Neural cell (in vitro differentiated cells): ENCODE measurements at regions not wholly inside any gene's neighbourhood (a gene's known extent, or its start where the extent isn't known, plus 50 kb on each side); places are given as distances from the start of the nearest gene placed in this dataset.

Source experiments
- H2AFZ ChIP-seq: fragments of 200-600, 300-800 bp; sonication (generic), shearing (Covaris generic); 2 replicates; pipeline ENCODE4 v1.6.0; 2014; ENCODE audit warnings: low read depth, mild to moderate bottlenecking, antibody characterized with exemption, low read length, moderate library complexity
- H3F3A ChIP-seq: fragments of 200-600 bp; shearing (Covaris generic); 2 replicates; pipeline ENCODE4 v1.6.1; 2016; ENCODE audit warnings: mild to moderate bottlenecking, moderate library complexity, mixed read lengths, antibody characterized with exemption, low read length; ENCODE audit not compliant: insufficient read depth, poor library complexity, severe bottlenecking
- H3K27ac ChIP-seq: fragments of 200-600, 300-800 bp; sonication (generic), shearing (Covaris generic); 2 replicates; pipeline ENCODE4 v1.5.1; 2014; ENCODE audit warnings: mild to moderate bottlenecking, low read length, moderate library complexity
- H3K27me3 ChIP-seq: fragments of 300-800, 200-600 bp; sonication (generic), shearing (Covaris generic); 2 replicates; pipeline ENCODE4 v1.6.0; 2014; ENCODE audit warnings: mild to moderate bottlenecking, low read depth, low read length, moderate library complexity; ENCODE audit not compliant: insufficient read depth
- H3K36me3 ChIP-seq: fragments of 300-800, 200-600 bp; sonication (generic), shearing (Covaris generic); 2 replicates; pipeline ENCODE4 v1.5.1; 2014; ENCODE audit warnings: mild to moderate bottlenecking, antibody characterized with exemption, low read length, moderate library complexity; ENCODE audit not compliant: insufficient read depth
- H3K4me2 ChIP-seq: fragments of 300-800, 200-600 bp; sonication (generic), shearing (Covaris generic); 2 replicates; pipeline ENCODE4 v1.6.0; 2014; ENCODE audit warnings: mild to moderate bottlenecking, low read length
- H3K4me3 ChIP-seq: fragments of 300-800, 200-600 bp; sonication (generic), shearing (Covaris generic); 2 replicates; pipeline ENCODE4 v1.5.1; 2014; ENCODE audit warnings: mild to moderate bottlenecking, low read length, moderate library complexity
- H3K79me2 ChIP-seq: fragments of 200-600 bp; shearing (Covaris generic); replicated peaks from 2 replicates; pipeline ENCODE4 v1.6.0; 2014; ENCODE audit warnings: mild to moderate bottlenecking, low read length, moderate library complexity; ENCODE audit not compliant: insufficient read depth
- H3K9ac ChIP-seq: fragments of 300-800, 200-600 bp; sonication (generic), shearing (Covaris generic); 2 replicates; pipeline ENCODE4 v1.6.1; 2016; ENCODE audit warnings: mild to moderate bottlenecking, low read length, mixed read lengths
- H3K9me2 ChIP-seq: fragments of 200-600 bp; shearing (Covaris generic); 2 replicates; pipeline ENCODE4 v1.6.1; 2016; ENCODE audit warnings: mild to moderate bottlenecking, low read length, mixed read lengths; ENCODE audit not compliant: insufficient read depth
- H3K9me3 ChIP-seq: fragments of 200-600, 300-800 bp; sonication (generic), shearing (Covaris generic); 2 replicates; pipeline ENCODE4 v1.6.1; 2016; ENCODE audit warnings: mild to moderate bottlenecking, mixed run types, low read length, moderate library complexity, mixed read lengths
- H4K20me1 ChIP-seq: fragments of 200-600 bp; shearing (Covaris generic); 2 replicates; pipeline ENCODE4 v1.6.1; 2016; ENCODE audit warnings: mild to moderate bottlenecking, mixed run types; ENCODE audit not compliant: insufficient read depth
- CTCF ChIP-seq: fragments of 450-650 bp; IDR thresholded peaks from 2 replicates; pipeline ENCODE4 v1.5.1; 2014; ENCODE audit warnings: antibody characterized with exemption, mild to moderate bottlenecking, moderate library complexity; ENCODE audit not compliant: poor library complexity, severe bottlenecking
- EP300 ChIP-seq: fragments of 450-650 bp; conservative IDR thresholded peaks from 2 replicates; pipeline ENCODE4 v1.6.1; 2014; ENCODE audit warnings: antibody characterized with exemption, mild to moderate bottlenecking, moderate library complexity; ENCODE audit not compliant: poor library complexity, severe bottlenecking
- EZH2 ChIP-seq: fragments of 200-600, 300-800 bp; shearing (Covaris generic), sonication (generic); IDR thresholded peaks from 2 replicates; pipeline ENCODE4 v1.6.1; 2014; ENCODE audit warnings: antibody characterized with exemption, low read length, borderline replicate concordance, mild to moderate bottlenecking; ENCODE audit not compliant: insufficient read depth, poor library complexity, severe bottlenecking
- MXI1 ChIP-seq: fragments of 450-650 bp; conservative IDR thresholded peaks from 2 replicates; pipeline ENCODE4 v1.6.1; 2014; ENCODE audit warnings: antibody characterized with exemption, mild to moderate bottlenecking; ENCODE audit not compliant: poor library complexity, severe bottlenecking
- POLR2AphosphoS5 ChIP-seq: IDR thresholded peaks from 2 replicates; pipeline ENCODE4 v1.6.1; 2012
- RAD21 ChIP-seq: fragments of 450-650 bp; conservative IDR thresholded peaks from 2 replicates; pipeline ENCODE4 v1.6.1; 2014; ENCODE audit warnings: antibody characterized with exemption, mild to moderate bottlenecking, moderate library complexity
- REST ChIP-seq: IDR thresholded peaks from 2 replicates; pipeline ENCODE4 v1.6.1; 2012; ENCODE audit warnings: borderline replicate concordance
- SMC3 ChIP-seq: fragments of 450-650 bp; conservative IDR thresholded peaks from 2 replicates; pipeline ENCODE4 v1.6.1; 2014; ENCODE audit warnings: antibody characterized with exemption, mild to moderate bottlenecking, moderate library complexity; ENCODE audit not compliant: poor library complexity
- TAF1 ChIP-seq: IDR thresholded peaks from 2 replicates; pipeline ENCODE4 v1.6.1; 2012; ENCODE audit warnings: low read depth

DNA sequence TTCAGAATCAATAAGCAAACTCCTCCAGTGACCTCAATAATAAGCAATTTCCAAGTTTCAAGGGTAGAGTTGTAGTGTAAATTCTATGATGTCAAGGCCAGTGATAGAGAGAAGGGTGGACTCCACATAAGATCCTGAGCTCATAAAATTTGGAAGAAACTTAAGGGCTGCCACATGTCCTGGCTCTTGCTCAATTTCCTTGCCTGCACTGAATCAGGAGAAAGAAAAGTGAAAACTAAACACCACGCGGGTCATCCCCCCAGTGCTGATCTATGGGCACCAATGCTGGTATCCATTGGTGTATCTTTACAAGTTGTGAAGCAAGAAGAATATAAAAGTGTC, 392.0 kb upstream of the INTU start:
- H3K9ac ChIP-seq: no peak overlapping the region
- no peaks in the 10 kb centered on the region for H3K79me2 ChIP-seq
- H3K4me3 ChIP-seq: no peak overlapping the region
- no peaks in the 10 kb centered on the region for H3K36me3 ChIP-seq
- H3K9me3 ChIP-seq: no peaks in the 10 kb centered on the region
- H3F3A ChIP-seq: no peaks in the 10 kb centered on the region
- H4K20me1 ChIP-seq: no peaks in the 10 kb centered on the region
- H3K27me3 ChIP-seq: no peaks in the 10 kb centered on the region
- no peak overlapping the region for H2AFZ ChIP-seq
- no peaks in the 10 kb centered on the region for H3K9me2 ChIP-seq
- TF ChIP-seq SMC3 (no peak), EP300 (no peak), MXI1 (no peak), REST (no peak), EZH2 (no peak), CTCF (no peak), POLR2AphosphoS5 (no peak), RAD21 (no peak), TAF1 (no peak)
- no peak overlapping the region for H3K4me2 ChIP-seq
- no peak overlapping the region for H3K27ac ChIP-seq

DNA sequence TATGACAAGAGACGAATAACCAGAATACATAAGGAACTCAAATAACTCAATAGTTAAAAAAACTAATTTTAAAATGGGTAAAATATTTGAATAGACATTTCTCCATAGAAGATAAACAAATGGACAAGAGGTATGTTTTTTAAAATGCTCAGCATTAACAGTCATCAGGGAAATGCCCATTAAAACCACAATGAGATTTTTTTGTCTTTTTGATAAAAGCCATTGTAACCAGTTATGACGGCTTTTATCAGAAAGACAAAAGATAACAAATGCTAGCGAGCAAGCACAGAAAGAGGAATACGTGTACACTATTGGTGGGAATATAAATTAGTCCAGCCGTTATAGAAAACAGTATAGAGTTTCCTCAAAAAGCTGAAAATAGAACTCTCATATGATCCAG, 388.2 kb upstream of the INTU start:
- Histone ChIP-seq H3K9me3 (no peaks in the 10 kb centered on the region), H4K20me1 (no peaks in the 10 kb centered on the region), H3F3A (no peaks in the 10 kb centered on the region), H3K79me2 (no peaks in the 10 kb centered on the region), H3K4me3 (no peak overlapping the region), H3K9ac (no peak overlapping the region), H3K9me2 (no peaks in the 10 kb centered on the region), H2AFZ (no peak overlapping the region), H3K4me2 (no peak overlapping the region), H3K36me3 (no peaks in the 10 kb centered on the region), H3K27ac (no peak overlapping the region), H3K27me3 (no peaks in the 10 kb centered on the region)
- TF ChIP-seq SMC3 (no peak), TAF1 (no peak), RAD21 (no peak), MXI1 (no peak), CTCF (no peak), EZH2 (no peak), POLR2AphosphoS5 (no peak), REST (no peak), EP300 (no peak)
